GM23338 (cell line): ENCODE measurements at regions not wholly inside any gene's neighbourhood (a gene's known extent, or its start where the extent isn't known, plus 50 kb on each side); places are given as distances from the start of the nearest gene placed in this dataset.

ENCODE experiments used
- EZH2 ChIP-seq: fragments of 200-600 bp; sonication (generic); IDR thresholded peaks from one replicate; pipeline ENCODE4 v1.8.0; 2017; ENCODE audit warnings: antibody characterized with exemption, mild to moderate bottlenecking, low read depth; ENCODE audit not compliant: unreplicated experiment
- EZH2phosphoT487 ChIP-seq: fragments of 200-600 bp; sonication (generic); IDR thresholded peaks from one replicate; pipeline ENCODE4 v1.8.1; 2018; ENCODE audit warnings: antibody characterized with exemption; ENCODE audit not compliant: unreplicated experiment
- JUNB ChIP-seq: IDR thresholded peaks from one replicate; pipeline ENCODE4 v1.6.1; 2016; ENCODE audit warnings: antibody characterized with exemption; ENCODE audit not compliant: unreplicated experiment
- POLR2AphosphoS5 ChIP-seq: IDR thresholded peaks from 2 replicates; pipeline ENCODE4 v1.6.1; 2016; ENCODE audit warnings: antibody characterized with exemption, low read depth
- STAT1 ChIP-seq: IDR thresholded peaks from one replicate; pipeline ENCODE4 v1.6.1; 2016; ENCODE audit warnings: antibody characterized with exemption; ENCODE audit not compliant: unreplicated experiment
- TF ChIP-seq, protein P1 (sequence below), 2 experiments: fragments of 200-600 bp in 1 of 2; sonication (generic) in 1 of 2; conservative IDR thresholded peaks; 2 replicates each; pipeline versions ENCODE4 v1.5.1 to v1.6.1; 2016 to 2017; ENCODE audit warnings: antibody characterized with exemption in 2 of 2, low read depth in 2 of 2, mild to moderate bottlenecking in 2 of 2, moderate library complexity in 1 of 2
- TF ChIP-seq, protein P2 (sequence below): IDR thresholded peaks from one replicate; pipeline ENCODE4 v1.6.1; 2018; ENCODE audit warnings: antibody characterized with exemption; ENCODE audit not compliant: unreplicated experiment
- TF ChIP-seq, protein P3 (sequence below): fragments of 250-450 bp; sonication (Bioruptor Pico); IDR thresholded peaks from 2 replicates; pipeline ENCODE4 v1.5.0; 2020; ENCODE audit warnings: mild to moderate bottlenecking, moderate library complexity

DNA sequence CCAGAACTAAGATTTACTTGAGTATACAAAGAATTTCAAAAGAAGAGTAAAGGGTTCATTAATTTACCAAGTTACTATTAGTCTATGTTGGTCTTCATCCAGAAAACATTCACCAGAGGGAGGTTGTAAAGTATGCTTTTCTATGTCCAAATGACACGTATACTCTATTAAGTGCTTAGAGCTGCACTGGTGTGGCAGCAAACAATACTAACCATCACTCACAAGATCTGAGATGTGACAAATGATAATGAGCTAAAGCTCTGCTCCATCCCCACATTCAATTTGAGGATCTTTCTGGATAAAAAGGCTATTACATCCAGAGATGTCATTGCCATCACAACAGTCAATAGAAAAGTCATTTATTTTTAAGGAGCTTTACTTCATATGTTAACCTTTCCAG lies 926.5 kb upstream of the KLHL29 start:
- TF ChIP-seq, protein P1, sequence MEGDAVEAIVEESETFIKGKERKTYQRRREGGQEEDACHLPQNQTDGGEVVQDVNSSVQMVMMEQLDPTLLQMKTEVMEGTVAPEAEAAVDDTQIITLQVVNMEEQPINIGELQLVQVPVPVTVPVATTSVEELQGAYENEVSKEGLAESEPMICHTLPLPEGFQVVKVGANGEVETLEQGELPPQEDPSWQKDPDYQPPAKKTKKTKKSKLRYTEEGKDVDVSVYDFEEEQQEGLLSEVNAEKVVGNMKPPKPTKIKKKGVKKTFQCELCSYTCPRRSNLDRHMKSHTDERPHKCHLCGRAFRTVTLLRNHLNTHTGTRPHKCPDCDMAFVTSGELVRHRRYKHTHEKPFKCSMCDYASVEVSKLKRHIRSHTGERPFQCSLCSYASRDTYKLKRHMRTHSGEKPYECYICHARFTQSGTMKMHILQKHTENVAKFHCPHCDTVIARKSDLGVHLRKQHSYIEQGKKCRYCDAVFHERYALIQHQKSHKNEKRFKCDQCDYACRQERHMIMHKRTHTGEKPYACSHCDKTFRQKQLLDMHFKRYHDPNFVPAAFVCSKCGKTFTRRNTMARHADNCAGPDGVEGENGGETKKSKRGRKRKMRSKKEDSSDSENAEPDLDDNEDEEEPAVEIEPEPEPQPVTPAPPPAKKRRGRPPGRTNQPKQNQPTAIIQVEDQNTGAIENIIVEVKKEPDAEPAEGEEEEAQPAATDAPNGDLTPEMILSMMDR (conservative IDR thresholded peaks at IDR 0.05; ENCODE audit: low read depth in 2 of 2): no peak
- TF ChIP-seq POLR2AphosphoS5 (no peak), JUNB (no peak), EZH2 (no peak), EZH2phosphoT487 (no peak), STAT1 (no peak)
- TF ChIP-seq, protein P2, sequence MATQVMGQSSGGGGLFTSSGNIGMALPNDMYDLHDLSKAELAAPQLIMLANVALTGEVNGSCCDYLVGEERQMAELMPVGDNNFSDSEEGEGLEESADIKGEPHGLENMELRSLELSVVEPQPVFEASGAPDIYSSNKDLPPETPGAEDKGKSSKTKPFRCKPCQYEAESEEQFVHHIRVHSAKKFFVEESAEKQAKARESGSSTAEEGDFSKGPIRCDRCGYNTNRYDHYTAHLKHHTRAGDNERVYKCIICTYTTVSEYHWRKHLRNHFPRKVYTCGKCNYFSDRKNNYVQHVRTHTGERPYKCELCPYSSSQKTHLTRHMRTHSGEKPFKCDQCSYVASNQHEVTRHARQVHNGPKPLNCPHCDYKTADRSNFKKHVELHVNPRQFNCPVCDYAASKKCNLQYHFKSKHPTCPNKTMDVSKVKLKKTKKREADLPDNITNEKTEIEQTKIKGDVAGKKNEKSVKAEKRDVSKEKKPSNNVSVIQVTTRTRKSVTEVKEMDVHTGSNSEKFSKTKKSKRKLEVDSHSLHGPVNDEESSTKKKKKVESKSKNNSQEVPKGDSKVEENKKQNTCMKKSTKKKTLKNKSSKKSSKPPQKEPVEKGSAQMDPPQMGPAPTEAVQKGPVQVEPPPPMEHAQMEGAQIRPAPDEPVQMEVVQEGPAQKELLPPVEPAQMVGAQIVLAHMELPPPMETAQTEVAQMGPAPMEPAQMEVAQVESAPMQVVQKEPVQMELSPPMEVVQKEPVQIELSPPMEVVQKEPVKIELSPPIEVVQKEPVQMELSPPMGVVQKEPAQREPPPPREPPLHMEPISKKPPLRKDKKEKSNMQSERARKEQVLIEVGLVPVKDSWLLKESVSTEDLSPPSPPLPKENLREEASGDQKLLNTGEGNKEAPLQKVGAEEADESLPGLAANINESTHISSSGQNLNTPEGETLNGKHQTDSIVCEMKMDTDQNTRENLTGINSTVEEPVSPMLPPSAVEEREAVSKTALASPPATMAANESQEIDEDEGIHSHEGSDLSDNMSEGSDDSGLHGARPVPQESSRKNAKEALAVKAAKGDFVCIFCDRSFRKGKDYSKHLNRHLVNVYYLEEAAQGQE: no peak
- TF ChIP-seq, protein P3, sequence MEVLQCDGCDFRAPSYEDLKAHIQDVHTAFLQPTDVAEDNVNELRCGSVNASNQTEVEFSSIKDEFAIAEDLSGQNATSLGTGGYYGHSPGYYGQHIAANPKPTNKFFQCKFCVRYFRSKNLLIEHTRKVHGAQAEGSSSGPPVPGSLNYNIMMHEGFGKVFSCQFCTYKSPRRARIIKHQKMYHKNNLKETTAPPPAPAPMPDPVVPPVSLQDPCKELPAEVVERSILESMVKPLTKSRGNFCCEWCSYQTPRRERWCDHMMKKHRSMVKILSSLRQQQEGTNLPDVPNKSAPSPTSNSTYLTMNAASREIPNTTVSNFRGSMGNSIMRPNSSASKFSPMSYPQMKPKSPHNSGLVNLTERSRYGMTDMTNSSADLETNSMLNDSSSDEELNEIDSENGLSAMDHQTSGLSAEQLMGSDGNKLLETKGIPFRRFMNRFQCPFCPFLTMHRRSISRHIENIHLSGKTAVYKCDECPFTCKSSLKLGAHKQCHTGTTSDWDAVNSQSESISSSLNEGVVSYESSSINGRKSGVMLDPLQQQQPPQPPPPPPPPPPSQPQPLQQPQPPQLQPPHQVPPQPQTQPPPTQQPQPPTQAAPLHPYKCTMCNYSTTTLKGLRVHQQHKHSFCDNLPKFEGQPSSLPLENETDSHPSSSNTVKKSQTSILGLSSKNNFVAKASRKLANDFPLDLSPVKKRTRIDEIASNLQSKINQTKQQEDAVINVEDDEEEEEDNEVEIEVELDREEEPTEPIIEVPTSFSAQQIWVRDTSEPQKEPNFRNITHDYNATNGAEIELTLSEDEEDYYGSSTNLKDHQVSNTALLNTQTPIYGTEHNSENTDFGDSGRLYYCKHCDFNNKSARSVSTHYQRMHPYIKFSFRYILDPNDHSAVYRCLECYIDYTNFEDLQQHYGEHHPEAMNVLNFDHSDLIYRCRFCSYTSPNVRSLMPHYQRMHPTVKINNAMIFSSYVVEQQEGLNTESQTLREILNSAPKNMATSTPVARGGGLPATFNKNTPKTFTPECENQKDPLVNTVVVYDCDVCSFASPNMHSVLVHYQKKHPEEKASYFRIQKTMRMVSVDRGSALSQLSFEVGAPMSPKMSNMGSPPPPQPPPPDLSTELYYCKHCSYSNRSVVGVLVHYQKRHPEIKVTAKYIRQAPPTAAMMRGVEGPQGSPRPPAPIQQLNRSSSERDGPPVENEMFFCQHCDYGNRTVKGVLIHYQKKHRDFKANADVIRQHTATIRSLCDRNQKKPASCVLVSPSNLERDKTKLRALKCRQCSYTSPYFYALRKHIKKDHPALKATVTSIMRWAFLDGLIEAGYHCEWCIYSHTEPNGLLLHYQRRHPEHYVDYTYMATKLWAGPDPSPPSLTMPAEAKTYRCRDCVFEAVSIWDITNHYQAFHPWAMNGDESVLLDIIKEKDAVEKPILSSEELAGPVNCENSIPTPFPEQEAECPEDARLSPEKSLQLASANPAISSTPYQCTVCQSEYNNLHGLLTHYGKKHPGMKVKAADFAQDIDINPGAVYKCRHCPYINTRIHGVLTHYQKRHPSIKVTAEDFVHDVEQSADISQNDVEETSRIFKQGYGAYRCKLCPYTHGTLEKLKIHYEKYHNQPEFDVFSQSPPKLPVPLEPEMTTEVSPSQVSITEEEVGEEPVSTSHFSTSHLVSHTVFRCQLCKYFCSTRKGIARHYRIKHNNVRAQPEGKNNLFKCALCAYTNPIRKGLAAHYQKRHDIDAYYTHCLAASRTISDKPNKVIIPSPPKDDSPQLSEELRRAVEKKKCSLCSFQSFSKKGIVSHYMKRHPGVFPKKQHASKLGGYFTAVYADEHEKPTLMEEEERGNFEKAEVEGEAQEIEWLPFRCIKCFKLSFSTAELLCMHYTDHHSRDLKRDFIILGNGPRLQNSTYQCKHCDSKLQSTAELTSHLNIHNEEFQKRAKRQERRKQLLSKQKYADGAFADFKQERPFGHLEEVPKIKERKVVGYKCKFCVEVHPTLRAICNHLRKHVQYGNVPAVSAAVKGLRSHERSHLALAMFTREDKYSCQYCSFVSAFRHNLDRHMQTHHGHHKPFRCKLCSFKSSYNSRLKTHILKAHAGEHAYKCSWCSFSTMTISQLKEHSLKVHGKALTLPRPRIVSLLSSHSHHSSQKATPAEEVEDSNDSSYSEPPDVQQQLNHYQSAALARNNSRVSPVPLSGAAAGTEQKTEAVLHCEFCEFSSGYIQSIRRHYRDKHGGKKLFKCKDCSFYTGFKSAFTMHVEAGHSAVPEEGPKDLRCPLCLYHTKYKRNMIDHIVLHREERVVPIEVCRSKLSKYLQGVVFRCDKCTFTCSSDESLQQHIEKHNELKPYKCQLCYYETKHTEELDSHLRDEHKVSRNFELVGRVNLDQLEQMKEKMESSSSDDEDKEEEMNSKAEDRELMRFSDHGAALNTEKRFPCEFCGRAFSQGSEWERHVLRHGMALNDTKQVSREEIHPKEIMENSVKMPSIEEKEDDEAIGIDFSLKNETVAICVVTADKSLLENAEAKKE: no peak
